ENCODE measurements at regions not wholly inside any gene's neighbourhood (a gene's known extent, or its start where the extent isn't known, plus 50 kb on each side); places are given as distances from the start of the nearest gene placed in this dataset.

- no peak for DNase-seq (ENCODE audit: low spot score)
- Histone ChIP-seq H3K9ac (ENCODE audit: low read depth in 1 of 2, low read length in 2 of 2) (no peak overlapping the region), H3K4me1 (ENCODE audit: control insufficient read depth in 4 of 4, insufficient read depth in 4 of 4, low read length in 3 of 4) (no peaks in the 10 kb centered on the region), H3K27me3 (ENCODE audit: control insufficient read depth in 4 of 4, insufficient read depth in 4 of 4, low read length in 3 of 4) (no peaks in the 10 kb centered on the region), H3K36me3 (ENCODE audit: control insufficient read depth in 4 of 4, insufficient read depth in 3 of 4, low read depth in 1 of 4, low read length in 3 of 4) (no peaks in the 10 kb centered on the region), H3K9me3 (ENCODE audit: control insufficient read depth in 4 of 4, low read length in 3 of 4) (no peaks in the 10 kb centered on the region), H3K4me3 (ENCODE audit: low read depth in 1 of 3, low read length in 3 of 3) (no peak overlapping the region), H3K27ac (ENCODE audit: low read depth in 1 of 2, low read length in 2 of 2) (no peak overlapping the region)
- TF ChIP-seq YY1 (IDR thresholded peaks at IDR 0.05) (no peak), RAD21 (IDR thresholded peaks at IDR 0.05) (no peak), SP1 (IDR thresholded peaks at IDR 0.05) (no peak), EGR1 (IDR thresholded peaks at IDR 0.05; ENCODE audit: low read depth in 2 of 2) (no peak), ATF3 (IDR thresholded peaks at IDR 0.05) (no peak), HNF4A (conservative IDR thresholded peaks at IDR 0.05) (no peak), REST (IDR thresholded peaks at IDR 0.05) (no peak), CTCF (IDR thresholded peaks at IDR 0.05; ENCODE audit: low read depth, low read length, missing input control) (no peak), TAF1 (conservative IDR thresholded peaks at IDR 0.05) (no peak), ZBTB33 (IDR thresholded peaks at IDR 0.05) (no peak), NR2F2 (IDR thresholded peaks at IDR 0.05) (no peak), FOXA2 (IDR thresholded peaks at IDR 0.05) (no peak), HNF4G (IDR thresholded peaks at IDR 0.05) (no peak), MAX (IDR thresholded peaks at IDR 0.05) (no peak), RXRA (IDR thresholded peaks at IDR 0.05) (no peak)
- WGBS: 76% methylated on average over 2 of the region's 2 CpGs
Observed at GRCh38 chr2:117720765-117721164, 93.7 kb upstream of the DDX18 start.

- no peak for DNase-seq (ENCODE audit: low spot score)
- WGBS: 80% methylated on average over 2 of the region's 2 CpGs
- no peak for TF ChIP-seq REST (IDR thresholded peaks at IDR 0.05)
Observed at GRCh38 chr2:117723483-117723882, 91.0 kb upstream of the DDX18 start.

More at GRCh38 chr2:117723483-117723882, 91.0 kb upstream of the DDX18 start:
- Histone ChIP-seq H3K4me3 (ENCODE audit: low read depth in 1 of 3, low read length in 3 of 3) (no peak overlapping the region), H3K27me3 (ENCODE audit: control insufficient read depth in 4 of 4, insufficient read depth in 4 of 4, low read length in 3 of 4) (no peaks in the 10 kb centered on the region), H3K4me1 (ENCODE audit: control insufficient read depth in 4 of 4, insufficient read depth in 4 of 4, low read length in 3 of 4) (no peaks in the 10 kb centered on the region), H3K27ac (ENCODE audit: low read depth in 1 of 2, low read length in 2 of 2) (no peak overlapping the region), H3K9ac (ENCODE audit: low read depth in 1 of 2, low read length in 2 of 2) (no peak overlapping the region), H3K36me3 (ENCODE audit: control insufficient read depth in 4 of 4, insufficient read depth in 3 of 4, low read depth in 1 of 4, low read length in 3 of 4) (no peaks in the 10 kb centered on the region), H3K9me3 (ENCODE audit: control insufficient read depth in 4 of 4, low read length in 3 of 4) (no peaks in the 10 kb centered on the region)

Measured in liver (tissue), 8 donors.